Naive B cell (primary cell): ENCODE measurements at regions not wholly inside any gene's neighbourhood (a gene's known extent, or its start where the extent isn't known, plus 50 kb on each side); places are given as distances from the start of the nearest gene placed in this dataset.

Source experiments
- ATAC-seq, 2 donors: fragments of 150-1000 bp; cut with Tn5 transposase; 2 replicates each; pipeline ENCODE4 v1.10.0; 2021; ENCODE audit warnings: low read depth in 2 of 2, mild to moderate bottlenecking in 2 of 2, moderate library complexity in 2 of 2
- DNase-seq: peaks from one replicate; pipeline ENCODE4 v3.0.0; 2022
- H3K27ac Mint-ChIP-seq, 6 donors: one replicate each; pipeline ENCODE4 v1.8.0; 2020 to 2022; ENCODE audit warnings: mild to moderate bottlenecking in 6 of 6, mixed read lengths in 6 of 6, moderate library complexity in 5 of 6, inconsistent platforms in 2 of 6
- H3K27me3 Mint-ChIP-seq, 3 donors: one replicate each; pipeline ENCODE4 v1.8.0; 2021 to 2022; ENCODE audit warnings: mixed read lengths in 3 of 3, mild to moderate bottlenecking in 1 of 3
- H3K36me3 Mint-ChIP-seq, 2 donors: one replicate each; pipeline ENCODE4 v1.8.0; 2020 to 2022; ENCODE audit warnings: mixed read lengths in 2 of 2, inconsistent platforms in 1 of 2, mild to moderate bottlenecking in 1 of 2
- H3K4me1 Mint-ChIP-seq, 3 donors: one replicate each; pipeline ENCODE4 v1.8.0; 2020 to 2022; ENCODE audit warnings: mixed read lengths in 3 of 3, inconsistent platforms in 1 of 3, mild to moderate bottlenecking in 1 of 3, moderate library complexity in 1 of 3
- H3K4me3 Mint-ChIP-seq, 8 donors: one replicate each; pipeline ENCODE4 v1.8.0; 2020 to 2022; ENCODE audit warnings: mild to moderate bottlenecking in 8 of 8, mixed read lengths in 8 of 8, moderate library complexity in 8 of 8, inconsistent platforms in 2 of 8
- H3K9me3 Mint-ChIP-seq, 7 donors: one replicate each; pipeline ENCODE4 v1.8.0; 2020 to 2022; ENCODE audit warnings: mixed read lengths in 7 of 7, mild to moderate bottlenecking in 5 of 7, inconsistent platforms in 2 of 7, moderate library complexity in 1 of 7

DNA sequence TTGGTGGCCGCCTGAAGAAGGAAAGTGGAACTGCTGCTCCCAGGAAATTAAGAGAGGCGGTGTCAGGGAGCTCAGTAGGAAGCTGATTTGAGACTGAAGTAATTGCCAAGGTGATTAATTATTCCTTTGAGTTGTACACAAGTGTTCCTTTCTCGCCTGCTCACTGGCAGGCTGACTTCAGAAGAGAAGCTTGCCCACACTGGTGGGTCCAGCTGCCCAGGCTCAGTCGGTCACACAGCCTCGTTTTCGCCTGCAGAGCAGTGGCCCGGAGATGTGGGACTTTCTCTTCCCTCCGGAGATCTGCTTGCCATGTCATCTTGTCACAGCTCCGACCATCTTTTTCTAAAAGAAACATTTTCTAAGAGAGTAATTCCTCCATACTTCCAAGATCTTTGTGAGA is 478.0 kb downstream of the MCTP2 start:
- DNase-seq: no peak
- H3K27me3 Mint-ChIP-seq: peaks cover 0 to 4% (median 3%) of the 10 kb centered on the region in 3 donors
- peaks cover 0 to 12% (median 2%) of the 10 kb centered on the region in 7 donors for H3K9me3 Mint-ChIP-seq
- H3K4me1 Mint-ChIP-seq: no peaks in the 10 kb centered on the region
- no peak overlapping the region for H3K4me3 Mint-ChIP-seq
- H3K27ac Mint-ChIP-seq: no peak overlapping the region
- H3K36me3 Mint-ChIP-seq: no peaks in the 10 kb centered on the region
- ATAC-seq: no peak

DNA sequence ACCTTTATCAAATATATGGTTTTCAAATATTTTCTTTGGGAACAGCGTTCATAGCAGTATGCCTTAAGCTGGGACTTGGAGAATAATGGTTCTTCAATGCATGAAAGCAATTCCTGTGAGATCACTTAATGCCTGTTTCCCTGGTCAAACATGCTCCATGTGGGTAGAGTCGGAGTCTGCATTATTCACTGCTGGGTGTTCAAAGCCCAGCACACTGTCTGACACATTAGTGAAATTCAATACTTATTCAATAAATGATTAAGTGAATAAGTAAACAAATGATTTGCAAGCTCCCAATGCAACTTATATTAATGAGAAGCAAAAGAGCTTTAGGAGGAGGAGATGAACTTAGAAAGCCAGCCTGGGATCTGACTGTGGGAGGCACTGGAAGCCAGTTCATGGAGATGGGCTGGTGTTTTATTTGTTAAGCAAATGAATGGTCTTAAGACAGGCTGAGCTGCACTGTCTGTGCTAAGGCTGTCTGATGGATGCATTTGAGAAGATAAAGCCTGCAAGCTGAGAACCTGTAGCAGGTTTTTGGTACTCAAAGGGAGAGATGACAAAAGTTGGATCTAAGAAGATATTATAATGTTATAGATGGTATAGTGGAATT is 490.8 kb downstream of the MCTP2 start:
- Mint-ChIP-seq H3K9me3 (no peaks in the 10 kb centered on the region), H3K27ac (no peak overlapping the region), H3K36me3 (no peaks in the 10 kb centered on the region), H3K4me1 (no peaks in the 10 kb centered on the region), H3K4me3 (no peak overlapping the region), H3K27me3 (peaks cover 0 to 11% (median 5%) of the 10 kb centered on the region in 3 donors)
- DNase-seq (no peak), ATAC-seq (no peak)

DNA sequence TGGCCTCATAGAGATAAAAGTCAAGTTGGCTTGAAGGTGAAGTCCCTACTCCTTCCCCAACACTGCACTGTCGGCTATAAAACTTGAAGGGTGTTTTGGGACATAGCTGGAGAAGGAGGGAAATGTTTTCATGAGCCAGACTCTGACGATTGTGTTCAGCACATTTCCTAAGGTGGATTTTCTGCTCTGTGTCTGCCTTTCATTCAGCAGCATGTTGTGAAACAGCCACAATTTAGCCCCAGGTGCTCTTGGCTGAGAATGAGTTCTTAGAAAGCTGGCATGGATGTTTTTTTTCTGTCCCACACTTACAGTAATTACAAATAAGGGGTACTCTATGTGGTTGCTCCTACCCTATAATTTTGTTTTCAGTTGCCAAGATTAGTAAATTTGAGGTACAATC is 492.4 kb downstream of the MCTP2 start:
- H3K27me3 Mint-ChIP-seq: peaks cover 0 to 11% (median 5%) of the 10 kb centered on the region in 3 donors
- no peaks in the 10 kb centered on the region for H3K36me3 Mint-ChIP-seq
- peaks cover 0 to 5% (median 0%) of the 10 kb centered on the region in 3 donors for H3K4me1 Mint-ChIP-seq
- H3K4me3 Mint-ChIP-seq: no peak overlapping the region
- no peak for ATAC-seq
- DNase-seq: no peak
- H3K9me3 Mint-ChIP-seq: no peaks in the 10 kb centered on the region
- H3K27ac Mint-ChIP-seq: no peak overlapping the region

GRCh38 chr15:94731286-94731685 is 499.9 kb downstream of the MCTP2 start:
- no peak overlapping the region for H3K4me3 Mint-ChIP-seq
- peaks cover 0 to 7% (median 5%) of the 10 kb centered on the region in 3 donors for H3K27me3 Mint-ChIP-seq
- peaks cover 0 to 2% (median 0%) of the 10 kb centered on the region in 7 donors for H3K9me3 Mint-ChIP-seq
- no peaks in the 10 kb centered on the region for H3K36me3 Mint-ChIP-seq
- no peak for DNase-seq
- no peak overlapping the region for H3K27ac Mint-ChIP-seq
- peaks cover 0 to 5% (median 0%) of the 10 kb centered on the region in 3 donors for H3K4me1 Mint-ChIP-seq
- ATAC-seq: no peak

DNA sequence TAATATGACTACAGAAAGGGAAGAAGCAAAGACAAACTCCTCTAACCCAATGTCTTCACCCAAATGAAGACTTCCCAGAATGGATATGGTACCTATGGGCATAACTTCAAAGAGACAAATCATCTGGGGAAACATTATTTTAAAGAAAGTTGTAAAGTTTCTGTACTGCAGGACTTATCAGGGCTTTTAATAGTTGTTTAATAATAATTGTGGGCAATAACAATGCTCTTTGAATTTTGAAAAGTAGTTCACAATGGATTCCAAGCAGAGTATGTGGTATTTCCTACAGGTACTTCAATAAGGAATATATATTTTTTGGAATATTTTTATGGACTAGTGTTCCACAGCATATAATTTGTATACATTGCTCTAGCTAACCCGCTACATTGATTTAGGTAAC is 503.1 kb downstream of the MCTP2 start:
- no peak overlapping the region for H3K27ac Mint-ChIP-seq
- DNase-seq (no peak), ATAC-seq (no peak)
- H3K9me3 Mint-ChIP-seq: peaks cover 0 to 2% (median 0%) of the 10 kb centered on the region in 7 donors
- peaks cover 5 to 7% (median 7%) of the 10 kb centered on the region in 3 donors for H3K27me3 Mint-ChIP-seq
- H3K4me3 Mint-ChIP-seq: no peak overlapping the region
- no peaks in the 10 kb centered on the region for H3K4me1 Mint-ChIP-seq
- no peaks in the 10 kb centered on the region for H3K36me3 Mint-ChIP-seq

GRCh38 chr15:94736236-94736635 is 504.9 kb downstream of the MCTP2 start:
- ATAC-seq (no peak), DNase-seq (no peak)
- Mint-ChIP-seq H3K9me3 (peaks cover 0 to 2% (median 0%) of the 10 kb centered on the region in 7 donors), H3K4me3 (no peak overlapping the region), H3K27me3 (peaks cover 0 to 7% (median 5%) of the 10 kb centered on the region in 3 donors), H3K27ac (no peak overlapping the region), H3K4me1 (no peaks in the 10 kb centered on the region), H3K36me3 (no peaks in the 10 kb centered on the region)

DNA sequence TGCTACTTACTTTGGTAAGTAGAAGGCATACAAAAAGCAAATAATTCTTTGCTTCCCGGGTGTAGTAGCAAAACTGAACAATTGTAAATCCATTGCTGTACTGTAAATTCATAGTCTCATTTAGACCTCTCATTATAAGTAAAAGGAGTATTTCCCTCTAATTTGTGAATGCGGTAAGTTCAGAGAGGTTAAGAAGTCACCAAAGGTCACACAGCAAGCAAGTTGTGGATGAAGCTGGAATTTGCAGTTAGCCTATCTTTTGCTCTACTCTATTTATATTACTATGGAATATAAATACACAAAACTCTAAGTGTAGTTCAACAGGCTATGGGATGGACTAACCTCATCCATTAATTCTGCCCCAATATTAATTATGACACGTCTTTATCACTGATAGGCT is 508.3 kb downstream of the MCTP2 start:
- Mint-ChIP-seq H3K4me3 (no peak overlapping the region), H3K9me3 (peaks cover 0 to 6% (median 0%) of the 10 kb centered on the region in 7 donors), H3K27me3 (peaks cover 0 to 14% (median 5%) of the 10 kb centered on the region in 3 donors), H3K27ac (no peak overlapping the region), H3K4me1 (no peaks in the 10 kb centered on the region), H3K36me3 (no peaks in the 10 kb centered on the region)
- ATAC-seq (no peak), DNase-seq (no peak)

GRCh38 chr15:94740469-94740868 is 509.1 kb downstream of the MCTP2 start:
- Mint-ChIP-seq H3K9me3 (peaks cover 0 to 6% (median 0%) of the 10 kb centered on the region in 7 donors), H3K27ac (no peak overlapping the region), H3K36me3 (no peaks in the 10 kb centered on the region), H3K4me3 (no peak overlapping the region), H3K4me1 (no peaks in the 10 kb centered on the region), H3K27me3 (peaks cover 0 to 14% (median 2%) of the 10 kb centered on the region in 3 donors)
- ATAC-seq (no peak), DNase-seq (no peak)

DNA sequence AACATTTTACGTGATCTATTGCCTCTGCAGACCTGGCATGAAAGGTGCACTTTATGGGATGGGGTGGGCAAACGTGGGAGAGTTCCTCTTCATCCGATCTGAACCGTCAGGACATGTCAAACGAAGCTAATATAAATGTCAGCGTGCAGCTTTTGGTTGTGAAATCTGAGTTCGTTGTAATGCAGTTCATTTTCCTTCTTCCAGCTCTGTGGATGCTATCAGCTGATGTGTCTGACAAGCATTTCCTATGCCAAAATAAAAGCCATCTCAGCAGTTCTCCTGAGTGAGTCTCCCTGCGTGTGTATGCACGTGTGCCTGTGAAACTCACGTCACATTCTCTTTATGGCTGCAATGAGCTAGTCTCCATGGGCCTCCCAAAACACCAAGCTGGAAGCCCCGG is 512.3 kb downstream of the MCTP2 start:
- ATAC-seq (no peak), DNase-seq (no peak)
- peaks cover 0 to 6% (median 0%) of the 10 kb centered on the region in 7 donors for H3K9me3 Mint-ChIP-seq
- no peak overlapping the region for H3K27ac Mint-ChIP-seq
- H3K36me3 Mint-ChIP-seq: no peaks in the 10 kb centered on the region
- H3K27me3 Mint-ChIP-seq: peaks cover 0 to 13% (median 0%) of the 10 kb centered on the region in 3 donors
- no peak overlapping the region for H3K4me3 Mint-ChIP-seq
- H3K4me1 Mint-ChIP-seq: no peaks in the 10 kb centered on the region

DNA sequence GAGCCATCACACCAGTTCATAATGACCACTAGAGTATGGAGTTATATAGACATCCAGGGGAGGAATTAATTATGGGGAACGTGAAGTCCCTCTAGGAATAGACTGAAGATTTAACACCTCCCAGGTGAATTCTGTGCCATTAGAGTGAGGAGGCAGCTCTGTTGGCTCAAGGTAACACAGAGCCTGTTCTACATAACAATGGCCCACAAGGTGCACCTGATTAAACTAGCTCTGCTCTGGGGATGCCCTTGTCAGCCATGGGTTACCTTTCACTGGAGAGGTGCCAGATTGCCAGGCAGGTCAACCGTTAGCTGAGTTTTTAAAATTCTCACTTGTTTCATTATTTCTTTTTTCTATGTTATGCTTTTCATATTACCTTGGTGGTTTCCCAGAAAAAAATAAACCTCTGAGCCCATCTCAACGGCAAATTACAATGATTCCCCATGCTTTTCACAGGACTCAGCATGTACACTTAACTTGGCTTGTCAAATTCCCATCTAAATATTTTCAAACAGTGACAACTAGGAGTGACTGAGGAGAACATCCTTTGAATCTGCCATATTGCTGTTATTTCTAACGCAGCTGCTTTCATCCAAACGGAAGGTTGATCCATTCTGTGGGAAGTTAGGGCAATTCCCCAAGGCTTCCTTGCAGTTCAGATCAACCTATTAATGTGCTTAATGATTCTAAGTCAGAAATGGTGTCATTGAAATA is 512.9 kb downstream of the MCTP2 start:
- ATAC-seq (no peak), DNase-seq (no peak)
- H3K27ac Mint-ChIP-seq: no peak overlapping the region
- no peak overlapping the region for H3K4me3 Mint-ChIP-seq
- no peaks in the 10 kb centered on the region for H3K36me3 Mint-ChIP-seq
- peaks cover 0 to 7% (median 0%) of the 10 kb centered on the region in 3 donors for H3K27me3 Mint-ChIP-seq
- no peaks in the 10 kb centered on the region for H3K4me1 Mint-ChIP-seq
- peaks cover 0 to 6% (median 0%) of the 10 kb centered on the region in 7 donors for H3K9me3 Mint-ChIP-seq

GRCh38 chr15:94745371-94745770 is 514.0 kb downstream of the MCTP2 start:
- ATAC-seq (no peak), DNase-seq (no peak)
- H3K27ac Mint-ChIP-seq: no peak overlapping the region
- H3K4me3 Mint-ChIP-seq: no peak overlapping the region
- H3K4me1 Mint-ChIP-seq: no peaks in the 10 kb centered on the region
- peaks cover 0 to 6% (median 0%) of the 10 kb centered on the region in 7 donors for H3K9me3 Mint-ChIP-seq
- H3K27me3 Mint-ChIP-seq: peaks cover 0 to 7% (median 0%) of the 10 kb centered on the region in 3 donors
- H3K36me3 Mint-ChIP-seq: no peaks in the 10 kb centered on the region

DNA sequence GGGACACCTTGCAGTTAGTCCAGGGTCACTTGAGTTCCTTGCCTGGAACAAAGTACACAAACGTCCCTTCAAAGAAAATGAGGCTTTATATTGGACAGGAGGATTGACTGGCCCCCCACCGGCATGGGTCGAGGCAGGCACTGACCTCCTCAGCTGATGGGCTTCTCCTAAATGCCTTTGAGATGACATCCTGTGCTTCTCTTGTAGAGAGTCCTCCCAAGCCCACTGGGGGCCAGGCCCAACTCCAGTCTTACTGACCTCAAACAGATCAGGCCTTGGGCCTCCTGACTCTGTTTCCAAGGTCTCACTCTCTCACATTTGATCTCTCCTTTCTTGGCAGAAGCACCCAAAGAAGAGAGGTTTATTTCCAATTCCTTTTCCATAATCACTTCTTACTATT is 516.1 kb downstream of the MCTP2 start:
- ATAC-seq: no peak
- no peaks in the 10 kb centered on the region for H3K36me3 Mint-ChIP-seq

DNA sequence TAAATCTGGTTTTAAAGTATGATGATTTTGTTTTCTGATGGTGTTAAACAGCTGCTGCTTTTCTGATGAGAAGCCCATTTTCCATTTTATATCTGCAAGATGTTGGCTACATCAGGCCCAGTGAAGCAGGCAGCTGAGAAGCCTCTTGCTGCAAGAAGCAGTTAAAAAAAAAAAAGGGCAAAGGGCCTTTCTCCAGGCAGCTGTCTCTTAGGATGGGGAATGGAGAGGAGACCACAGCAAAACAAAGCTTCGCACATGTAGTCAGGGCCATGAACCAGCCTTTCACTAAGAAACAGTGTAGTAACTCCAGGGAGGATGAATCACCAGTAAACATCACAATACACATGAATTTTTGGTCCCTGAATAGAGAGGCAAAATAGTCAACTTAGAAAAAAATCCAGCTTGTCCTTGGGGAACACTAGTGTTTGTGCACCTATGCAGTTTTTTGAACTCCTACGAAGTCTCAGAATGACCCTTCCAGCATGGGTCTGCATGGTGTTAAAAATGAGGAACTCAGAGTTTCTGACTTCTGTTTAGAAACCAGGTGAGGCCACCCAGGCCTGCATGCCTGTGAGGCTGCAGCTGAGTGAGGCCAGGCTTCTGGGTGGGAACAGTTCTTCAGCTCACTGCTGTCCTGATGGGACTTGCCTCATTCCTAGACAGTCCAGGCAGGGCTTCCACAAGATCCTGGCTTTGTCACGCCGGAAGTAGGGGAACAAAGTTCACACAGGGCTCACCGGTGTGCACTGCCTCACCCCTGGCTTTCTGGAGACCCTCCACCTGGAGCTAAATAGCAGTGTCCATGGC is 518.7 kb downstream of the MCTP2 start:
- DNase-seq (no peak), ATAC-seq (no peak)
- Mint-ChIP-seq H3K27ac (no peak overlapping the region), H3K4me3 (no peak overlapping the region), H3K9me3 (peaks cover 0 to 11% (median 0%) of the 10 kb centered on the region in 7 donors), H3K4me1 (no peaks in the 10 kb centered on the region), H3K27me3 (no peaks in the 10 kb centered on the region), H3K36me3 (no peaks in the 10 kb centered on the region)

More for the DNA sequence above, 516.1 kb downstream of the MCTP2 start:
- no peak for DNase-seq
- H3K9me3 Mint-ChIP-seq: peaks cover 0 to 5% (median 0%) of the 10 kb centered on the region in 7 donors
- no peaks in the 10 kb centered on the region for H3K4me1 Mint-ChIP-seq
- H3K27ac Mint-ChIP-seq: no peak overlapping the region
- H3K4me3 Mint-ChIP-seq: no peak overlapping the region
- H3K27me3 Mint-ChIP-seq: no peaks in the 10 kb centered on the region
